ENCODE measurements at regions not wholly inside any gene's neighbourhood (a gene's known extent, or its start where the extent isn't known, plus 50 kb on each side); places are given as distances from the start of the nearest gene placed in this dataset.

DNA sequence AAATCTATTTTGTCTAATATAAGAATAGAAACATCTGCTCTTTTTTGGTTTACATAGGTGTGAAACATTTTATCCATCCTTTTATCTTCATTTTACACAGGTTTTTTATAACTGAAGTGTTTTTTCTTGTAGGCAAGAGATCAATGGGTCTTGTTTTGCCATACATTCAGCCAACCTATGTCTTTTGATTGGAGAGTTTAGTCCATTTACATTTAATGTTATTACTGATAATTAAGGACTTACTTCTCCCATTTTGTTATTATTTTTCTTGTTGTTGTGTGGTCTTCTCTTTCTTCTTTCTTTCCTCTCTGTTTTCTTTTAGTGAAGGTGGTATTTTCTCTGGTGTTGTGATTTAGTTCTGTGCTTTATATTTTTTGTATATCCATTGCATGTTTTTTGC lies 785.3 kb downstream of the ARAP2 start (continued):
- TF ChIP-seq JUND (IDR thresholded peaks at IDR 0.05; ENCODE audit: low read length) (no peak), CBX5 (IDR thresholded peaks at IDR 0.05; ENCODE audit: low read depth, low read length) (no peak), SRF (IDR thresholded peaks at IDR 0.05; ENCODE audit: low read depth, low read length) (no peak), ASH2L (IDR thresholded peaks at IDR 0.05; ENCODE audit: low read length) (no peak), CREB1 (IDR thresholded peaks at IDR 0.05) (no peak)
